Transverse colon (tissue), 4 donors: ENCODE measurements at regions not wholly inside any gene's neighbourhood (a gene's known extent, or its start where the extent isn't known, plus 50 kb on each side); places are given as distances from the start of the nearest gene placed in this dataset.

Experiments
- CTCF ChIP-seq, 5 experiments: fragments of 200-600 bp in 3 of 5; fragments of 450-650 bp in 2 of 5; sonication (generic) in 3 of 5; IDR thresholded peaks; 1 replicate in 2 of 5; 2 replicates in 3 of 5; pipeline ENCODE4 v1.5.1; 2016 to 2017; ENCODE audit warnings: antibody characterized with exemption in 5 of 5, inconsistent platforms in 3 of 5, mild to moderate bottlenecking in 2 of 5, moderate library complexity in 1 of 5
- EP300 ChIP-seq: sonication (generic); formaldehyde crosslinking; IDR thresholded peaks from one replicate; pipeline ENCODE4 v1.6.1; 2017; ENCODE audit warnings: antibody characterized with exemption, low read depth
- POLR2AphosphoS5 ChIP-seq, 3 donors: sonication (generic); formaldehyde crosslinking; IDR thresholded peaks; one replicate each; pipeline ENCODE4 v1.6.1; 2016; ENCODE audit warnings: antibody characterized with exemption in 3 of 3

GRCh38 chr16:65975049-65975708, 391.3 kb upstream of the CDH5 start:
- no peak for TF ChIP-seq CTCF (IDR thresholded peaks at IDR 0.05)
- TF ChIP-seq EP300 = no peak
- TF ChIP-seq POLR2AphosphoS5 (IDR thresholded peaks at IDR 0.05) = no peak
